ENCODE measurements at regions not wholly inside any gene's neighbourhood (a gene's known extent, or its start where the extent isn't known, plus 50 kb on each side); places are given as distances from the start of the nearest gene placed in this dataset.

GRCh38 chr4:31068257-31069075 is 348.3 kb downstream of the PCDH7 start:
- no peak for TF ChIP-seq CTCF (IDR thresholded peaks at IDR 0.05; ENCODE audit: control extremely low read depth, extremely low read depth, low read depth, missing control alignments)
- CTCF ChIA-PET, result no interaction called here
- POLR2A ChIA-PET, result no interaction called here
- no peak for DNase-seq (ENCODE audit: extremely low spot score)

- ChIA-PET POLR2A (no interaction called here), CTCF (interaction anchor here (1.1 kb wide), 1 partner anchor 18 kb away, joined by 3 read pairs; no protein-coding TSS in a partner anchor)
- no peak for TF ChIP-seq CTCF (IDR thresholded peaks at IDR 0.05; ENCODE audit: control extremely low read depth, extremely low read depth, low read depth, missing control alignments)
- DNase-seq (ENCODE audit: extremely low spot score), result no peak
These were observed 349.0 kb downstream of the PCDH7 start for GRCh38 chr4:31069151-31069550.

GRCh38 chr4:31071508-31072486 is 351.6 kb downstream of the PCDH7 start:
- CTCF ChIA-PET, result interaction anchor here (1.2 to 1.7 kb wide), 2 partner anchors 14 kb away, joined by 4 to 5 read pairs; no protein-coding TSS in a partner anchor
- POLR2A ChIA-PET, result no interaction called here
- TF ChIP-seq CTCF (IDR thresholded peaks at IDR 0.05; ENCODE audit: control extremely low read depth, extremely low read depth, low read depth, missing control alignments), result no peak
- DNase-seq (ENCODE audit: extremely low spot score), result no peak

GRCh38 chr4:31075969-31076368 is 355.8 kb downstream of the PCDH7 start:
- CTCF ChIA-PET, result no interaction called here
- DNase-seq (ENCODE audit: extremely low spot score), result no peak
- POLR2A ChIA-PET, result no interaction called here
- no peak for TF ChIP-seq CTCF (IDR thresholded peaks at IDR 0.05; ENCODE audit: control extremely low read depth, extremely low read depth, low read depth, missing control alignments)

- ChIA-PET CTCF (interaction anchor here (1.3 kb wide), 1 partner anchor 33 kb away, joined by 7 read pairs; no protein-coding TSS in a partner anchor), POLR2A (no interaction called here)
- no peak for DNase-seq (ENCODE audit: extremely low spot score)
- no peak for TF ChIP-seq CTCF (IDR thresholded peaks at IDR 0.05; ENCODE audit: control extremely low read depth, extremely low read depth, low read depth, missing control alignments)
These were observed 358.5 kb downstream of the PCDH7 start for GRCh38 chr4:31078661-31079060.

GRCh38 chr4:31080887-31081286 is 360.7 kb downstream of the PCDH7 start:
- no peak for TF ChIP-seq CTCF (IDR thresholded peaks at IDR 0.05; ENCODE audit: control extremely low read depth, extremely low read depth, low read depth, missing control alignments)
- CTCF ChIA-PET, result interaction anchor here (0.7 kb wide), 1 partner anchor 9 kb away, joined by 3 read pairs; no protein-coding TSS in a partner anchor
- DNase-seq (ENCODE audit: extremely low spot score), result no peak
- POLR2A ChIA-PET, result no interaction called here
